CMK (cell line): ENCODE measurements at regions not wholly inside any gene's neighbourhood (a gene's known extent, or its start where the extent isn't known, plus 50 kb on each side); places are given as distances from the start of the nearest gene placed in this dataset.
"Not testable (repeated sequence)": the region's sequence is repeated elsewhere in the genome, so short reads cannot be mapped to it uniquely, and the experiment has no call there.

Experiments
- DNase-seq: peaks from one replicate; pipeline ENCODE4 v3.0.0-alpha.2; 2010; ENCODE audit warnings: low read depth

DNA sequence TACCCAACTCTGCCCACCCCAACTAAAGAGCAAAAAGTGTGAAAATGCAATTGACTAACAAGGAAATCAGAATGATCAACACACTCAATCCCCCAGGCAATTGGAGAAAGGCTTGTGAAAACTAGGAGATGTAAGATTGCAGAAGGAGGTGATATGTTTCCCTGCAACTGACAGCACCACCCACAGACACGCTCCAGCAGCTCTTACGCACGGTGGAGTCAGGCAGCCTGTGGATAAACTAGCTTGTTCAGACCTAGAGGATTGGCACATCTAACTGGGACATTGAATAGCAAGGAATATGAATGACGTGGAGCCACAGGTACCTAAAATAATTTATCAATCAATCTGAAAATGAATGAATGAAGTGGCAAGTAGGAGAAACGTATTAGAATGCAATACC, 125.7 kb upstream of the MYO3A start:
- no peak for DNase-seq

DNA sequence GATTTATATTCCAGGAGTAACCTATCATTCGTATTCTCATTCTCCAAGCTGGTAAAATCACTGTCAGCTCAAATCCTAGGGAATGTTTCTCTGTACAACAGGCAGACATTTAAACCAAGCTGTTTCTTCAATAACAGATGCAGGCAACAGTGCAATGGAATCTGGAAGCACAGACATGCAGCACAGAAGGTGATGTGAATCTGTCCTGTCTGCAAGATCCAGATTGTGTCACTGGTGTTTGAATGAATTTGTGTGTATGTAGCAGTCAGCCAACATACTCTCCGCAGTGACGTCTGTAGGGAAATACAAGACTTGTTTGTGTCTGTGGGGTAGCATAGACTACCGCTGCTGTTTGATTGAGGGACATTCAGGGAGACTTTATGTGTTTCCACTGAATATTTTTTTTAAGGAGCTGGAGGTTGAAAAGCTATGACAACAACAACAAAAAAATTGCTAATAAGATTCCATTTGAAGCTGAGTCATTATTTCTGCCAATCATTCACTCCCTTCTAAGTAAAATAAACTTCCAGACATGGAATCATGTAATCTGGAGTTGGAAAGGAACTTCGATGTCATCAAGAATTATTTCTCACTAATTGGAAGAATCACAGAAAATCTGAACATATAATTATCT, 122.9 kb upstream of the MYO3A start:
- DNase-seq: no peak

DNA sequence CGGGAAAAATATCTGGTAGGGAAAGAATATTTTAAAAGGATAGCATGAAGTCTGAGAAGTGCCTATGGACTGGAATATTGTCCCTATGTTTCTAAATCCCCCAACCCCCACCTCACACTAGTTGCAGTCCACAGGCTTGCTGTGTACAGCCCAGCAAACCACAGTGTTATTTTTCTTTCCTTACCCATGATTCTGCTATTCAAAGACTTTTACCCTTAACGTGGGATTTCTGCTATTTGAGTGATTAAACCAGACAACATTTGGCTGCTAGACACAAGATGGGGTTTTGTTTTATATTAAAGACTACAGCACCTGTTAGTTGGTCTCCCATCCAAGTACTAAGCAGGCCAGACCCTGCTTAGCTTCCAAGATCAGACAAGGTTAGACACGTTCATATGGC, 120.5 kb upstream of the MYO3A start:
- DNase-seq: no peak

DNA sequence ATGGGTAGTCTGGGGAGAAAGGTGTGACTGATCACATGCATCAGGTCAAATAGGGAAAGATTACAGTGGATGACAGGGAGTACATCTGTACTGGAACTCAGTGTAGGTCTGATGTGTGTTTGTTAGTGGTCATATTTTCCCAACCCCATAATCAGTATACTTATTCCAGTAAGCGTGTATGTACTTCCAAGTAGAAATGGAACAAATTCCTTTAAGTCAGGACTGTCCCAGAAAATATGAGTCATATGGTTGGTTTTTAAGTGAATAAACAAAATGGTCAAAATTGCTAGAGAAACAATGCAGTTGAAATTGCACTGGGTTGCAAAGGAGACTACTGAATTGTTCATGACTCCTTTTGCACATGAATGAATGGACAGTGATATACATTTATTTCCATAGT, 118.8 kb upstream of the MYO3A start:
- DNase-seq: no peak

DNA sequence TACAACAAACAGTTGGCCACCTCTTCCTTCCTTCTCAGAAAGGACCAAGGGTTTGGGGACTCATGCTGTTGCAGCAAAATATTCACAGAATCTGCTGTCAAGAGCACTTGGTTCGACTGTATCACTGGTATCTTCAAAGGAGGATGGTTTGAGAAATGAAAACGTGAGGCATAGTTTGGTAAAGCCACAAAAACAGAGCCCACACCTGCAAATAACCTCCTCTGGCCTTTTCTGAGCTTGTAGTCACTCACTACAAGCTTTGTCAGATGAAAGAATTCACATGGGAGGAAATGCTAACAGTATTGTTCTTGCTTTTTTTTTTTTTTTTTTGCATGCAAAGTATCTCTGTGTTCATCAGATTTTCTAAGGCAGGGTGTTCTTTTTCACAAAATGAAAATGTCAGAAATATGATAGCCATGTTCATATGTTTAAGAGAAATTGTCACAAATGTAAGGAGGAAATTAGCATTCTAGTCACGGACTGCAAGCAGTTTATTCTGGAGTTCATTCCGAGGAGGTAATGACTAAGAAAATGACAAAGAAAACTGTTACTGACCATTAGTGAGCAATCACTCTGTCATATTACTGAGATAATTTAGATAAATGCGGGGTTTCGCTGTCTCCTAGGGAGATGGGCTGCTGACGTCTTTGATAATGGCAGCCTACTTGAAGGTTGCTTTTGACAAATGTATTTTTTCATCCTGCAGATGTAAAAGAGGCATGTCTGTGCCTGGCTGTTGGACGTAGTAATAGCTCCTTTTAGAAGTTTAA, 117.8 kb upstream of the MYO3A start:
- DNase-seq: no peak

DNA sequence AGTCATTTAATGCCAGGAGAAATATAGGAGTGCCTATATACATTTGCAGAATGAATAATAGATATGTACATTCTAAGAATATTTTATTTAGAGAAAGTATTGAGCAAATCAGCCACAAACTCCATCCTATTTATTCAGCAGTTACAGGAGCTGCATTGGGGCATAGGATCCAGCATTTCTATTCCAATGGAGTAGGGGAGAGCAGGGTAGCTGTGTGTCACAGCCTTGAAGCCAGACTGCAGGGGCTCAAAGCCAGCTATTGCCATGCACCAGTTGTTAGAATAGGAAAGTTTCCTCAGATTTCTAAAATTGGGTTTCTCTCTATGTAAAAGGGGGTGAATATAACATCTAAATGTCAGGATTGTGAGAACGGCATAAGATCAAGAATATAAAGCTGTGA, 116.8 kb upstream of the MYO3A start:
- DNase-seq: no peak

DNA sequence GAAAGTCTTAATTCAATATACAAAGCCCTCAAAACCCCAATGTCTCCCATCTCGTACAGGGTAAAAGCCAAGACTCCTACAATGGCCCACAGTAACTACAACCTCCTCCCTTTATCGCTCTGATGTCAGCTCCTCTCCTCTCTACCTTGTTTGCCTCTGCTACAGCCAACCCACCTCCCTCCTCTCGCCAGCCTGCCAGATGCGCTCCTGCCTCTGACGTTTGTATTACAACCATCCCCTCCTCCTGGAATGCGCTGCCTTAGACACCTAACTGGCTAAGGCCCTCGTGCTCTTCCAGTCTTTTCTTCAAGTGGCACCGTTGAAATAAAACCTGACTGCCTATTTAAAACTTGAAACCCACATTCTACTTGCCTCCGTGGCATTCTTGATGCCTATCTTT, 115.3 kb upstream of the MYO3A start:
- DNase-seq: no peak

DNA sequence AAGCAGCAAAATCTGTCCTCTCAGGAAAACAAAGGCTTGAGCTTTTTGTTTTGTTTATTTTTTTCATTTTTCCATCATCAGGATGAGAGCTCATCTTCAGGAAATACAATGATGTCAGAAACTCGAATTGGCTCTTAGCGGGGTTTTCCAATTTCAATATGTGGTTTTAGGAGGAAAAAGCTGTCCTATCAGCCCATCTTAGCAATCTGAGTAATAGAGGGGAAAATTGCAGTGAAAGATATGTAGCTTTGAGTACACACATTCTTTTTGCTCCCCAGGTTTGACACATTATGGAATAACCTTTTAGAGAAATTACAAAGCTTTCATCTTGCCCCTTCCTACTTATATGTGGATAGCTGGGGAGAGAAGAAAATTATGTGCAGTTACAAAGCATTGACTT, 113.6 kb upstream of the MYO3A start:
- DNase-seq: no peak

DNA sequence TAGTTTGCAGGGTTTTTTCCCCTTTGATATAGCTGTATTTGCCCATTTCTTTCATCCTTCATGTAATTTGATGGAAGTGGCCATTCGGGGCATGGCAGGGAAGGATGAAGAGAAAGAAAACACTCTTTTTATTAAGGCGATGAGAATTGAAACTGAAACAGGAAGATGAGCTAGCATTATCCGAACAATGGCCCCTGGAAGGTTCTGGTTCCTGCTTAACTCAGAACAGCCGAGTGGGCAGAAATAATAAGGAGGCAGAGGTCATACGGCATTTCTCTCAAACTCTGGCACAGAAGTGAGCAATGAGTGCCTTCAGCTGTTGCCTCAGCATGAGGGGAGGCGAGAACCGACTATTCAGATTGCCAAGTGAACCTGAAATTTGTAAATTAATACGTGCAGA, 113.2 kb upstream of the MYO3A start:
- DNase-seq: no peak

DNA sequence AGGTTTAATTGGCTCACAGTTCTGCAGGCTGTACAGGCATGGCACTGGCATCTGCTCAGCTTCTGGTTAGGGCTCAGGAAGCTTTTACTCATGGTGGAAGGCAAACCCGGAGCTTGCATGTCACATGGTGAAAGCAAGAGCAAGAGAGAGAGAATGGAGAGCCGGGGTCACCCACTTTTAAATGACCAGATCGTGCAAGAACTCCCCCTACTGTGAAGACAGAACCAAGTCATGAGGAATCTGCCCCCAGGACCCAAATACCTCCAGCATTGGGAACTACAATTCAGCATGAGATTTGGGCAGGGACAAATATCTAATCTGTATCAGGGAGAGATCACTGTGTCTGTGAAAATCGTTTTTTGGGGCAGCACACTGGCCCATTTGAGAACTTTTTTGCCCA, 110.0 kb upstream of the MYO3A start:
- DNase-seq: no peak

DNA sequence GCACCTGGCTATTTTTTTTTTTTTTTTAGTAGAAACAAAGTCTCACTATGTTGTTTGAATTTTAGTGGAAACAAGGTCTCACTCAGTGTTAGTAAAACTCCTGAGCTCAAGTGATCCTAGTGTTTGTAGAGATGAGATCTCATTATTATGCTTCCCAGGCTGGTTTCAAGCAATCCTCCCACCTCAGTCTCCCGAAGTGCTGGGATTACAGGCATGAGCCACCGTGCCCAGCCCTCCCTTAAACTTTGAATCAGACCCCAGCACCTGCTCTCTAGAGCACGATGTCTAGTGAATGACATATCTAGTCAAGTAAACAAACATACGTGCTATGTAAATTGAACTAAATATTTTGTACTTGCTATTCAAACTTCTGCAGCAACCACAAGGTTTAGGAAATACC, 105.6 kb upstream of the MYO3A start:
- no peak for DNase-seq

DNA sequence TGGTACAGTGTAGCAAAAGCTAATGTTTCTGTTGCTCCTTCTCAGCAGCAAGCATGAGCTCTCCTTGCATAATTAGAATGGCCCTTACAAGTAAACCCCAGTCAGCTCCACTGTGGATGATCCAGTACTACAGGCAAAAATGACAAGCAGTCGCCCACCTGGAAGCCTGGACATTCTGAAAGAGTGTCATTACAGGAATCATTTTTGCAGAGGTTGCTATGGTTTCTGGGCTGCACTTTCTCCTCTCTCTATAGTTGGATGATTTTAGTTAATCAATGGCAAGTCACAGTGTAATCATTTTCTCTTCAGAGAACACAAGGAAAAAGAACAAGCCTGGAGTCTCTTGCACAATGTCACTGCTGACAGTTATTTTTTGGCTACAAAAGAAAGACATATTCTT, 102.9 kb upstream of the MYO3A start:
- DNase-seq: no peak

DNA sequence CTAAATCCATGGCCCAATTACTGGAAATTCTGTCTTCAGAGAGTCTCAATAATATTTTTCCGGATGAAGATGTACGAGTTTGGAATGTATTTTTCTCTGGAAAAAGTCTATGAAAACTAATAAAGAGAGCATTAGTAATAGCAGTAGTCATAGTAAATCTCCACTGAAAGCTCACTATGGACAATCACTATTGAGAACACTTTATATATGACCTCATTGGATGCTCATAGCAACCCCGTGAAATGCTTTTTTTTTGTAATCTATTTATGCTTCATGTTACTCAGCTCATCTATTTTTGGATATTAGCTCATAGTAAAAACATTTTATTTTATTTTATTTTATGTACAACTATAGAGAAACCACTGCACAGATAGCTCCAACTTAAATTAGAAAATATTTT, 94.3 kb upstream of the MYO3A start:
- no peak for DNase-seq

DNA sequence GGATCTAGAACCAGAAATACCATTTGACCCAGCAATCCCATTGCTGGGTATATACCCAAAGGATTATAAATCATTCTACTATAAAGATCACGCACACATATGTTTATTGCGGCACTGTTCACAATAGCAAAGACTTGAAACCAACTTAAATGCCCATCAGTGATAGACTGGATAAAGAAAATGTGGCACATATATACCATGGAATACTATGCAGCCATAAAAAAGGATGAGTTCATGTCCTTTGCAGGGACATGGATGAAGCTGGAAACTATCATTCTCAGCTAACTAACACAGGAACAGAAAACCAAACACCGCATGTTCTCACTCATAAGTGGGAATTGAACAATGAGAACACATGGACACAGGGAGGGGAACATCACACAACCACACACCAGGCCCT, 93.2 kb upstream of the MYO3A start:
- DNase-seq: not testable (repeated sequence)

DNA sequence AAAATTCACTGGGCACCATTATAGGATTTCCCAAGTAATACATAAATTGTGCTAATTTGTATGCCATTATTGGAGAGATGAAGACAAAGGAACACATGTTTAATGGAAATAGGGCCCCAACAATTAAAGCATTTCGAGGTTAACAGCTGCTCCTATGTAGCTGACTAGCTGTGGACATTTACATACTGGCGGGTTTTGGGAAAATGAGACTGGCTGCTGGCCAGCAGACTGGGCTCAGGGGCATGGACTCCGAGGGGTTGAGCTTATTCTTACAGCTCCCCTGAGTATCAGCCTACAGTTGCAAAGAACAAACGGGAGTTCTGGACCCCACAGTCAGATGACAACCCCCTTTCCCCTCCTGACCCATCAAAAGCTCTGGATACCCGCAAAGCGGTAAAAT, 91.9 kb upstream of the MYO3A start:
- DNase-seq: no peak

DNA sequence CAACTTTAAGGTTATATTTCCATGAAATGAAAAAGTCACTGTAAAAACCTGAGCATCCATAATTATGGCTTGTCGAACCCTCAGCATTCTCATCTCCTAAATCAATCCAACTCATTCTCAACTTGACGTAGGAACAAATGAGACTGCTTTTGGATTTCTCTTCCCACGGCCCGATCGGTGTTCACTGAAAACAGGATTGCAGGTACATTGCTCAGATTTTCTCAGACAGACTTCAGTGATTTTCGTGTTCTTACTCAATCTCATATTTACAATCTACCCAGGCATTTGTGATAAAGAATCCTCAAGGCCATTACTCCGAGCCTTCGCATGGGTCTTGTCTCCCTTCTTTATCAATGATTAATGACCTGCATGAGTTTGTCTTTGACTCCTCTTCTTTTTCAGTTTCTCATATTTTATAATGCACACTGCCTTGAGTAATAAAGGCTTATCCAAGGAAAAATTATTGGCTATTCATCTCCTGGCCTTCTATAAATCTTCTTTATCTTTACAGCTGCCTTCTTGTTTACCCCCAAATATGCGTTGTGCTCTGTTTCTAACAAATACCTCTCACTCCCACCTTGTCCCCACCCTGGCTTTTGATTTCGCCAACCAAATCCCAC, 90.4 kb upstream of the MYO3A start:
- DNase-seq: no peak

DNA sequence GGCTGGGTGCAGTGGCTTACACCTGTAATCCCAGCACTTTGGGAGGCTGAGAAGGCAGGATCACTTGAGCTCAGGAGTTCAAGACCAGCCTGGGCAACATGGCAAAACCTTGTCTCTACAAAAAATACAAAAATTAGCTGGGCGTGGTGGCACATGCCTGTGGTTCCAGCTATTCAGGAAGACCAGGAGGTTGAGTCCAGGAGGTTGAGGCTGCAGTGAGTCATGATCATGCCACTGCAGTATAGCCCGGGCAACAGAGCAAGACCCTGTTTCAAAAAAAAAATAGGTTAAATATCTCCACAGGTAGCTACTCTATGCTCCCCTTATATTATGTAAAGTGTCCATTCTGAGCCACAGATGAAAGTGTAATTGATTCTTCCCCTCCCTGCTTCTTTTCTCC, 89.3 kb upstream of the MYO3A start:
- not testable (repeated sequence) for DNase-seq

DNA sequence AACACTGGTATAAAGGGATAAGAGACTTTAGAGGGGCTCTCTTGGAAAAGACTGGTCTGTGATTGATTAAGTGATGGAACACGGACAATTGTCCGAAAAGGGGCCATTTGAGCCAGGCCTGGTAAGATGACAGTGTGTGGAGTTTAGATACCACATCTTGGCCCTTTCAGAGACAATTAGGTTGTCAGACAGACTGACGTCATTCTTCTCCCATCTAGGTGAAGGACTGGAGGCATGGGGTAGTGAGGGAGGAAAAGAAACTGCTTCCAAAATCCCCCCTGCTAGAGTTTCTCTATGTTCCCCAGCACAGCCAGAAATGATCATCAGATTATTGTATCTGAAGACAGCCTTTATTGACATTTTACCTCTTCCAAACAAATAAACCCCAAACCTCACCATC, 84.8 kb upstream of the MYO3A start:
- DNase-seq: no peak

DNA sequence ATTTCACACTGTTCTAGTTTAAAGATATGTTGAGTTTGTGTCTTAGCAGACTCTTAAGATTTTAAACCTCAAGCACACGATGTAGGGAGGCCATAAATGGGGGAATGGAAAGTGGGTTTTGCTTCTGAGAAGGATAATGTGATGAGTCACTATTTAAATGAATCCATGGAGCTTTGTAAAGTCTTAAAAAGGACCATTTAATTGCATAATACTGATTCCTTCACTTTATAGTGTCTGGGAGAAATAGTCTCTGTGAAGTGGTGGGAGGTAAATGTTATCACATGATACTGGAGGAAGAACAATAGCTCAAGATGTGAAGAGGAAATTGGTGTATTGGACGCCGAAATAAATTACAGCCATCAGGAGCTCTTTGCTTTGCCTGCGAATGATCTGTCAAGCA, 84.0 kb upstream of the MYO3A start:
- DNase-seq: no peak

DNA sequence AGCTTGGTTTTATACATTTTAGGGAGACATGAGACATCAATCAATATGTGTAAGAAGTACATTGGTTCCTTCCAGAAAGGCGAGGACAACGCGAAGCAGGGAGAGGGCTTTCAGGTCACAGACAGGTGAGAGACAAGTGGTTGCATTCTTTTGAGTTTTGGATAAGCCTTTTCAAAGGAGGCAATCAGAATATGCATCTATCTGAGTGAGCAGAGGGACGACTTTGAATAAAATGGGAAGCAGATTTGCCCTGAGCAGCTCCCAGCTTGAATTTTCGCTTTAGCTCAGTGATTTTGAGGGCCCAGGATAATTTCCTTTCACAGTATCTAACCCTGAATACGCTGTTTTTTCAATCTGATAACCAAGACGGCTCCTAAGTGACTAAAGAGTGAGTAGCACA, 82.5 kb upstream of the MYO3A start:
- no peak for DNase-seq

DNA sequence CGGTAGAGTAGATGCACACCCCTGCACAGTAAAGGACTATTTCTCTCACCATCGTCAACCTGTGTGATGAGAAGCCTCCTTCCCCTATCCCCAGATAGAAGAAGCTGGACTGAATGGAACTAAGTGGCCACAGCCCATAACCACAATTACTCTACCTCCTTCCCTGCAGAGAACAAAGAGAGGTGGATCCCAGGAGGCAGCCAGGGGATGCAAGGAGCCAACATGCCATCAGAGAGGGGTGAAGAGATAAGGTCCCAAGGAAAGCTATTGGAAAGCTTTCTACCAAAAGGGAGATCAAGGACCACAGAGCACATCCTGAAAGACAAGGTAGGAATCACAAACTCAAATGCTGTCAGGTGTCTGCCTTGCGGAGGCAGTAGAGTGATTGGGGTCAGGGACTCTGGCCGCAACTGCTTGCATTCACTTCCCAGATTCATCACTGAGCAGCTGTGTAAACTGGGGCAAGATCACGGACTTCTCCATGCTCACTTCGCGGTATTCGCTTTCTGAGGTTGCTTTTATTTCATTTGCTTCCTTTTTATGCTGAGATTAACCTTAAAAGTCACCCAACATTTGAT, 81.6 kb upstream of the MYO3A start:
- DNase-seq: no peak

DNA sequence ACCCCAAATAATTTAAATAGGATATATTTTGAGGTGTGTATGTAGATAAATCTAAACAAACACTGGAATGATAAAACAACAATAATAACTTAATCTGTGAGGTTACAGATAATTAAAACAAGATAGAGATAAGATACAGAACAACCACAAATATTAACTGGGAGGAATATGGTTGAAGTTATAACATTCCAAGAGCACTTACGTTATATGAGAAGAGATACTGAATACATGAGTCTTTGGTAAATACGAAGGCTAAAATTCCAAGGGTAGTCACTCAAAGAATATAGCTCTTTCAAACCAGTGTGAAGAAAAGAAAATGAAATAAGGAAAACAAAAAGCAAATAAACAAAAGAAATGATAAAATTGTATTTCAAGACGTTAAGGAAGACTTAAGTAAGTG, 76.0 kb upstream of the MYO3A start:
- no peak for DNase-seq

DNA sequence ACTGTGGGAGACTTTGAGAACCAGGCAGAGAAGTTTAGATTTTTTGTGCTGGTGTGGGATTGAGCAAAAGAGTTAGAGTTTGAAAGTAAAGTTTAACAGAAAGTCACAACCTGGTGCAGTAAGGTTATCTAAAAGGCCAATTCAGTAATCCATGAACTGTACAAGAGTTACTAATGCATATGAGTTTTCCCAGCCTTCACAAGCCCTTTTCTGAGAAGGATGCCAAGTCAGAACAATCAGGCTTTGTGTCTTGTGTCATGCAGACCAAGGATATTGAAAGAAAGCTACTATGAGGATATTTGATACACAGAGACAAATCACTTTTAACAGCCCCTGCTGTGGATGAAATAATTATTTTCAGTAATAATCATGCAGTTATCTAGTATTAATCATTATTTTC, 68.8 kb upstream of the MYO3A start:
- DNase-seq: no peak
